GM18873 (cell line): ENCODE measurements at regions not wholly inside any gene's neighbourhood (a gene's known extent, or its start where the extent isn't known, plus 50 kb on each side); places are given as distances from the start of the nearest gene placed in this dataset.

Experiments used
- ATAC-seq: cut with Tn5 transposase; IDR thresholded peaks from one replicate; pipeline ENCODE4 v1.9.1; 2021; ENCODE audit warnings: mild to moderate bottlenecking, moderate library complexity, moderate number of reproducible peaks; ENCODE audit not compliant: unreplicated experiment, low FRiP score

- ATAC-seq, result no peak
These were observed 206.5 kb upstream of the AGAP1 start for GRCh38 chr2:235287375-235287733.

- no peak for ATAC-seq
These were observed 202.4 kb upstream of the AGAP1 start for GRCh38 chr2:235291461-235291860.

- ATAC-seq, result no peak
These were observed 200.8 kb upstream of the AGAP1 start for GRCh38 chr2:235293061-235293460.

GRCh38 chr2:235295831-235296230 is 198.0 kb upstream of the AGAP1 start:
- no peak for ATAC-seq

DNA sequence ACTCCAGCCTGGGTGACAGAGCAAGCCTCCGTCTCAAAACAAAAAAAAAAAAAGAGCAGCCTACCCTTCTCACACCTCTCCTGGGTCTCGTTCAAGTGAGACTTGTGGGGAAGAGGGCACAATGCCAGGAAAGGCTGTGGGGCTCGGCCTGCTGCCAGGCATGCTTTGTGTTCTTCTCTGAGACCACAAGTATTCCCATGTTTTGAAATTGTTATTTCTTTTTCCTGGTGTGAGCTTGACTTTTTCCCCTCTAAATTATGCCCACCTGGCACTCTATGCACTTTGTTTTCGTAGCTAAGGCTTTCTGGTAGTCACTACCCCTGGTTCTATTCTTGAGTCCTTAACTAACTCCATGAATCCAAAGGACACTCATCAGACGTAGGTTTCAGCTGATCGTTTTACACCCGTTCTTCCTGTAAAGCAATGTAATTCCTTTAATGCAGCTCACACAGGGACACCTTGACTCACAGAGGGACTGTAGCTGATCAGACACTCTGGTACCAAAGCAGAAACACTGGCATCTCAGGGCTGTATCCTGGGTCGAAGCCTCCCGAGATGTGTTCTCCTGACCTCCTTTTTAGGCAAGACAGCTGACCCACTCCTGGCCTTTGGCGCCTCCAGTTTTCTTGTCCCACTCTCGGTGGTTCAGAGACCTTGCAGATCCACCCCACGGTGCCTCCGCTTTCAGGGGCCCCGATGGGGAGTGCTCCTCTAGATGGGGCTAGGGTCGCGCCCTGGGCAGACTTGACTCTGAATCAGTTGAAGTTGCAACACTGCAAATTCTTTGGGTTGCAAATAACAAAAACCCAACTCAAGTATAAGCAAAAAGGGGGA is 193.3 kb upstream of the AGAP1 start:
- ATAC-seq, result no peak

GRCh38 chr2:235301202-235302076 is 192.4 kb upstream of the AGAP1 start:
- ATAC-seq, result no peak

DNA sequence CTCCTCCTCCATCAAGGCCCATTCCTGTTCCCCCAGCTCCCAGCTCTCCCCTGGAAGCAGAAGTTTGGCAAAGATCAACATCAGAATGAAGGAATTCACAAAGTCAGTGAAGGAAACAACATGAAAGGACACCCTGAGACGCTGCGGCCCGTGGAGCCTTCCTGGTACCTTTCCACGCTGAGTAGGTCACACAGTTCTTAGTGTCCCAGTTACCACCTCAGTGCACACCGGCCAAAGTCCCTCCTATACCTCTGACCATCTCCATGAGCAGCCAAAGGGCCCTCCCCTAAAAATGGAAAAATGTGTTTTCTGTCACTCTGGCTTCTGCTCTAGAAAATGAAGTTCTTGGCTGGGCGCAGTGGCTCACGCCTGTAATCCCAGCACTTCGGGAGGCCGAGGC is 191.6 kb upstream of the AGAP1 start:
- ATAC-seq, result no peak

GRCh38 chr2:235303499-235304291 is 190.1 kb upstream of the AGAP1 start:
- ATAC-seq, result no peak

- ATAC-seq, result no peak
These were observed 188.2 kb upstream of the AGAP1 start for GRCh38 chr2:235305678-235306077.

GRCh38 chr2:235311044-235311443 is 182.8 kb upstream of the AGAP1 start:
- no peak for ATAC-seq

DNA sequence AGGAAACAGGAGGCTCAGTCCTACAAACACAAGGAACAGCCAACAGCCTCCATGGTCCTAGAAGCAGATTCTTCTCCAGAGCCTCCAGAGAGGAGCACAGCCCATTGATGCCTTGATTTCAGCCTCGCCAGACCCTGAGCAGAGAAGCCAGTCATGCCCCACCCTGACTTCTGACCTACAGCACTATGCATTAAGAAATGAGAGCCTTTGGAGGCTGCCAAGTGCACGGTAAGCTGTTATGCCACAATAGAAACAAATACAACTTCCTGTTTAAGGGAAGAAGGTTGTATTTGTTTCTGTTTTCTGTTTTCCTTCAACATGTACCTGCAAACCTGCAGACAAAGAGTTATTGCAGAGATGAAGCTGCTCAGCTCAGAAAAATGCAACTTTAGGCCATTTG is 181.3 kb upstream of the AGAP1 start:
- no peak for ATAC-seq

- ATAC-seq, result no peak
These were observed 179.4 kb upstream of the AGAP1 start for GRCh38 chr2:235314371-235314930.

DNA sequence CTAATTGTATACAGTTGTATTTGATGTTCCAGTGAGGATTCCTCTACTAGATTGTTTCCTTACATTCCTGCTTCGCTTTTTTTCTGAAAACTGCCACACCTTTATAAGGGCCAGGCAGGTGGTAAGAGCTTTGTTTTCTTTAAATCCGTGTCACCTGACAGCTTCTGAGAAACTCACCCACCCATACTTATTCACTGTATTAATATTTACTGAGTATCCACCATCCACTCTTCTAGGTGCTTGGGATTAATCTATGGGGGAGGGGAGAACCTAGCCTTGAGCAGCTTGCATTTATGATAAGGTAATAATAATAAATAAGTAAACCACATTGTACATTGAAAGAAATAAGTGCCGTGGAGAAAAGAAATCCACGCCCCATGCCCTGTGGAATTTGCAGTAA is 174.7 kb upstream of the AGAP1 start:
- ATAC-seq, result no peak

DNA sequence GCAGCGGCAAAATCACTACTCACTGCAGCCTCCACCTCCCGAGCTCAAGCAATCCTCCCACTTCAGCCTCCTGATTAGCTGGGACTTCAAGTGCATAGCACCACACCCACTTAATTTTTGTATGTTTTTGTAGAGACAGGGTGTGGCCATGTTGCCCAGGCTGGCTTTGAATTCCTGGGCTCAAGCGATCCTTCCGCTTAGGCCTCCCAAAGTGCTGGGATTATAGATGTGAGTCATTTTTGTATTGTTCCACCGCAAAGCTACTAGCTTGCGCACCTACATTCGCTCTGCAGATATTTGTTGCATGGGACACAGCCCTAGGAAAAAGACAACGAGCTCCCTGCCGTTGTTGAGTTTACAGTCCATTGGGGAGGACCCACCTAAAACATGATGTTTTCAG is 173.5 kb upstream of the AGAP1 start:
- ATAC-seq, result no peak

DNA sequence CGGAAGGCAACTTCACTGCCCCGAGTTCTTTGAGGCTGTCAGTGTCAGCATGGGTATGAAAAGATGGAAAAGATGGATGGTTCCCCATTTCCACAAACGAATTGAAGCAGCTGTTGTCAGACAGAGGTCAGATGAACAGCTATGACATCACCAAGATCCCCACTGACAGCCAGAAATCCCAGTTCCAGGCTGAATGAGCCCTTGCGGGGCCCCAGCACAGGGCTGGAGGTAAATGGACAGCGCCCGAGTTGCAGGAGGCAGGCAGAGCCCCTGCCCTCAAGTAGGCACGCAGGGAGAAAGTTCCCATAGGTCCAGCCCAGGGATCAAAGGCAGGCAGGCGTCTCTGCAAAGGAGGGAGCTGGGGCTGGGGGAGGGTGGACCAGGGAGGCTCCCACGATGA is 169.5 kb upstream of the AGAP1 start:
- ATAC-seq, result no peak

GRCh38 chr2:235325151-235325550 is 168.7 kb upstream of the AGAP1 start:
- ATAC-seq, result no peak

- no peak for ATAC-seq
These were observed 164.9 kb upstream of the AGAP1 start for GRCh38 chr2:235328991-235329390.

DNA sequence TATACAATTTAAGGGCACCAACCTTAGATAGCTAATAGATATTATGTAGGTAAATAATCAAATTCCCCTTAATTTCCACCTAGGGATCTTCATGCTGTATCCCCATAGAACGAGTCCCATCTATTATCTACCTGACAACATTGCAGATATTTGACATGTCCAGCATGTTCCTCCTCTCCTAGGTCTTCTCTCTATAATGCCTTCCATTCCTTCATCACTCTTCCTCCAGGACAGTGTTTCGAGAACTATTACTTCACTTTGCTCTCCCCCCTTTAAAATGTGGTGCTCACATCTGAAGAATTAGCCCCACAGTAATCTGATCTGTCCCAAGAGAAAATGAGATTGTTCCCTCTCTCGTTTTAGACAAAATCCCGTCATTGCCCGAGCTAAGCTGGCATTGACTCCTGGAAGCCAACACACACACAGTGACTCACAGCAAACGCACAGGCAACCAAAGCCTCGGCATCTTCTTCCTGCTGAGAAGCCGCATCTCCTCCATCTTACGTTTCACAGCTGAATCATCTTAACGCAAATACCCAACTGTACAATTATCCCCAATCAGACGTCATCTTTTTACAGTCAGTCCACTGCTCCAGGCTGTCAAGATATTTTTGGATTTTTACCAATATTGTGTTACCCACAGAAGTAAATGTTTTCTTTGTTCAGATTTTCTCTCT is 162.9 kb upstream of the AGAP1 start:
- no peak for ATAC-seq

- no peak for ATAC-seq
These were observed 161.5 kb upstream of the AGAP1 start for GRCh38 chr2:235332240-235332890.

DNA sequence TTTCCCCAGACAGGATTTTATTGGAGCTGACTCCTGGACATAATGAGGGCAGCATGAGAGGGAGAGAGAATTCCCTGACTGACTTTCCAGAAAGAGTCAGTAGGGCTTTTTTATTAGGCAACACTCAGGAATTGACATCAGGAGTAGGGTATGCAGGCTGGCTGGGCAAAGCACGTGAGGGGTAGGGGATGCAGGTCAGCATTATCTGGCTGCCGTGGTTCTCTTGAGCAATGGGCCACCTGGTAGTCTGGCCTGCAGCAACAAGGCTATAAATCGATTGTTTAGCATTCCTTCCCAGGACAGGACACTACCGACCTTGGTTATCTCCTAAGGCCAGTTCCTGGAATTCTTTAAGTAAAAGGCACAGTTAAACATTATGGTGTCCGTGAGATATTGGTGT is 160.8 kb upstream of the AGAP1 start:
- ATAC-seq, result no peak
